ENCODE measurements at regions not wholly inside any gene's neighbourhood (a gene's known extent, or its start where the extent isn't known, plus 50 kb on each side); places are given as distances from the start of the nearest gene placed in this dataset.
"Not testable (repeated sequence)": the region's sequence is repeated elsewhere in the genome, so short reads cannot be mapped to it uniquely, and the experiment has no call there.

DNA sequence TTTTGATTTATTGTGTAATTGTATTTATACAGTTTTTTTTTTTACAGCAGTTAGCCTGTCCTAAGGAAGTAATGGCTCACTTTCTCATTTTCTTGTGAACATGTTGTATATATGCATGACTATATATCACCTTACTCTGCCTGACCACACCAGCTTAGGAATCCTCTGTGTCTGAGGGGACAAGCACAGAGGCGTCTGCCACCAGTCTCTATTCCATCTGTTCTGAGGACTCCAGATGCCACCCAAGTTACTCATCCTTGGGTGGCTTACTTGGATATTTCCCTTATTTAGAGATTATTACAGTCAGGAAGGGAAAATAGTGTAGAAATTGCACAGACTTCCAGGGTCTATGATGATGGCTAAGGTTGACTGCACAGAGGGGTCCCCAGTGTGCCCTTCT, 256.3 kb upstream of the C9orf72 start:
- no peak for DNase-seq
- H3K27ac Mint-ChIP-seq, result no peak overlapping the region
- no peak overlapping the region for H3K4me3 Mint-ChIP-seq
- H3K36me3 Mint-ChIP-seq (ENCODE audit: low read depth), result no peaks in the 10 kb centered on the region
- no peaks in the 10 kb centered on the region for H3K36me3 ChIP-seq (ENCODE audit: control insufficient read depth, insufficient read depth, low read length)
- no peak overlapping the region for H3K9ac ChIP-seq (ENCODE audit: extremely low read depth, low read length, poor library complexity, severe bottlenecking)
- TF ChIP-seq CTCF (conservative IDR thresholded peaks at IDR 0.05), result no peak
- 82% methylated on average over 1 of the region's 1 CpG; no CpG with 5 or more reads in 1 of the 2 experiments for WGBS, 2 experiments (ENCODE audit: insufficient coverage in 1 of 2, insufficient read length in 1 of 2)
- no peaks in the 10 kb centered on the region for H3K4me1 Mint-ChIP-seq
- no peaks in the 10 kb centered on the region for H3K4me1 ChIP-seq (ENCODE audit: control insufficient read depth, insufficient read depth, low read length)
- H3K9me3 Mint-ChIP-seq, result no peaks in the 10 kb centered on the region
- H3K9me3 ChIP-seq (ENCODE audit: control insufficient read depth, low read length), result no peaks in the 10 kb centered on the region
- H3K4me3 ChIP-seq (ENCODE audit: low read length), result no peak overlapping the region
- H3K27me3 Mint-ChIP-seq (ENCODE audit: insufficient read depth), result peaks cover 2% of the 10 kb centered on the region
- no peaks in the 10 kb centered on the region for H3K27me3 ChIP-seq (ENCODE audit: control insufficient read depth, insufficient read depth, low read length, poor library complexity, severe bottlenecking)
- H3K27ac ChIP-seq (ENCODE audit: low read depth, low read length), result no peak overlapping the region

- not testable (repeated sequence) for H3K4me1 Mint-ChIP-seq; H3K36me3 ChIP-seq (ENCODE audit: control insufficient read depth, insufficient read depth, low read length); DNase-seq; H3K27ac Mint-ChIP-seq; H3K4me3 ChIP-seq (ENCODE audit: low read length); H3K27ac ChIP-seq (ENCODE audit: low read depth, low read length); H3K4me3 Mint-ChIP-seq; H3K36me3 Mint-ChIP-seq (ENCODE audit: low read depth); H3K27me3 ChIP-seq (ENCODE audit: control insufficient read depth, insufficient read depth, low read length, poor library complexity, severe bottlenecking); H3K9me3 ChIP-seq (ENCODE audit: control insufficient read depth, low read length); H3K9me3 Mint-ChIP-seq; H3K9ac ChIP-seq (ENCODE audit: extremely low read depth, low read length, poor library complexity, severe bottlenecking); H3K4me1 ChIP-seq (ENCODE audit: control insufficient read depth, insufficient read depth, low read length); H3K27me3 Mint-ChIP-seq (ENCODE audit: insufficient read depth)
- 67 to 90% methylated on average over 1 to 3 of the region's 3 CpGs for WGBS, 2 experiments (ENCODE audit: insufficient coverage in 1 of 2, insufficient read length in 1 of 2)
Measured at GRCh38 chr9:27832108-27832507, 258.8 kb upstream of the C9orf72 start.

GRCh38 chr9:27835286-27835685, 262.0 kb upstream of the C9orf72 start:
- H3K27me3 ChIP-seq (ENCODE audit: control insufficient read depth, insufficient read depth, low read length, poor library complexity, severe bottlenecking), result no peaks in the 10 kb centered on the region
- Mint-ChIP-seq H3K27me3 (ENCODE audit: insufficient read depth) (peaks cover 2% of the 10 kb centered on the region), H3K4me1 (peaks cover 5% of the 10 kb centered on the region), H3K9me3 (no peaks in the 10 kb centered on the region), H3K36me3 (ENCODE audit: low read depth) (no peaks in the 10 kb centered on the region), H3K4me3 (no peak overlapping the region), H3K27ac (no peak overlapping the region)
- H3K4me3 ChIP-seq (ENCODE audit: low read length), result no peak overlapping the region
- no peak overlapping the region for H3K9ac ChIP-seq (ENCODE audit: extremely low read depth, low read length, poor library complexity, severe bottlenecking)
- no peaks in the 10 kb centered on the region for H3K4me1 ChIP-seq (ENCODE audit: control insufficient read depth, insufficient read depth, low read length)
- no peak for TF ChIP-seq CTCF (conservative IDR thresholded peaks at IDR 0.05)
- no peaks in the 10 kb centered on the region for H3K36me3 ChIP-seq (ENCODE audit: control insufficient read depth, insufficient read depth, low read length)
- H3K27ac ChIP-seq (ENCODE audit: low read depth, low read length), result no peak overlapping the region
- WGBS, 2 experiments (ENCODE audit: insufficient coverage in 1 of 2, insufficient read length in 1 of 2), result 90 to 93% methylated on average over 3 of the region's 3 CpGs
- DNase-seq, result no peak
- H3K9me3 ChIP-seq (ENCODE audit: control insufficient read depth, low read length), result no peaks in the 10 kb centered on the region

- no peak for TF ChIP-seq CTCF (conservative IDR thresholded peaks at IDR 0.05)
- H3K27me3 Mint-ChIP-seq (ENCODE audit: insufficient read depth), result peaks cover 2% of the 10 kb centered on the region
- H3K27ac Mint-ChIP-seq, result no peak overlapping the region
- WGBS, 2 experiments (ENCODE audit: insufficient coverage in 1 of 2, insufficient read length in 1 of 2), result 89 to 92% methylated on average over 6 of the region's 6 CpGs
- Histone ChIP-seq H3K27ac (ENCODE audit: low read depth, low read length) (no peak overlapping the region), H3K4me1 (ENCODE audit: control insufficient read depth, insufficient read depth, low read length) (no peaks in the 10 kb centered on the region), H3K27me3 (ENCODE audit: control insufficient read depth, insufficient read depth, low read length, poor library complexity, severe bottlenecking) (no peaks in the 10 kb centered on the region), H3K9me3 (ENCODE audit: control insufficient read depth, low read length) (no peaks in the 10 kb centered on the region), H3K9ac (ENCODE audit: extremely low read depth, low read length, poor library complexity, severe bottlenecking) (no peak overlapping the region), H3K36me3 (ENCODE audit: control insufficient read depth, insufficient read depth, low read length) (no peaks in the 10 kb centered on the region), H3K4me3 (ENCODE audit: low read length) (no peak overlapping the region)
- no peaks in the 10 kb centered on the region for H3K9me3 Mint-ChIP-seq
- no peaks in the 10 kb centered on the region for H3K36me3 Mint-ChIP-seq (ENCODE audit: low read depth)
- DNase-seq, result no peak
- peaks cover 5% of the 10 kb centered on the region for H3K4me1 Mint-ChIP-seq
- no peak overlapping the region for H3K4me3 Mint-ChIP-seq
Measured at GRCh38 chr9:27835746-27836145, 262.5 kb upstream of the C9orf72 start.
